ENCODE measurements at regions not wholly inside any gene's neighbourhood (a gene's known extent, or its start where the extent isn't known, plus 50 kb on each side); places are given as distances from the start of the nearest gene placed in this dataset.

GRCh38 chr3:163927521-163927920 lies 1150.8 kb downstream of the SI start:
- no peak for DNase-seq

- no peak for DNase-seq
Observed at GRCh38 chr3:163924600-163924999, 1153.7 kb downstream of the SI start.

GRCh38 chr3:163919154-163919553 lies 1159.1 kb downstream of the SI start:
- no peak for DNase-seq

GRCh38 chr3:163916596-163917560 lies 1161.4 kb downstream of the SI start:
- no peak for DNase-seq

GRCh38 chr3:163915280-163915679 lies 1163.0 kb downstream of the SI start:
- DNase-seq = no peak

GRCh38 chr3:163914567-163914966 lies 1163.7 kb downstream of the SI start:
- no peak for DNase-seq

- DNase-seq = no peak
Observed at GRCh38 chr3:163891771-163892170, 1186.5 kb downstream of the SI start.

- DNase-seq = no peak
Observed at GRCh38 chr3:163890661-163891060, 1187.6 kb downstream of the SI start.

GRCh38 chr3:163879172-163879571 lies 1199.1 kb downstream of the SI start:
- DNase-seq = no peak

- DNase-seq = no peak
Observed at GRCh38 chr3:163878396-163878795, 1199.9 kb downstream of the SI start.

GRCh38 chr3:163877805-163878204 lies 1200.5 kb downstream of the SI start:
- DNase-seq = no peak

GRCh38 chr3:163863146-163863545 lies 1215.2 kb downstream of the SI start:
- no peak for DNase-seq

- no peak for DNase-seq
Observed at GRCh38 chr3:163852233-163852632, 1226.1 kb downstream of the SI start.

GRCh38 chr3:163838769-163839168 lies 1239.5 kb downstream of the SI start:
- DNase-seq = no peak

GRCh38 chr3:163832547-163832946 lies 1245.7 kb downstream of the SI start:
- DNase-seq = no peak

- DNase-seq = no peak
Observed at GRCh38 chr3:163821841-163822240, 1256.5 kb downstream of the SI start.

- DNase-seq = no peak
Observed at GRCh38 chr3:163817015-163817414, 1261.3 kb downstream of the SI start.

- no peak for DNase-seq
Observed at GRCh38 chr3:163813935-163814334, 1264.4 kb downstream of the SI start.

GRCh38 chr3:163812006-163812405 lies 1266.3 kb downstream of the SI start:
- no peak for DNase-seq

- no peak for DNase-seq
Observed at GRCh38 chr3:163809540-163809993, 1268.7 kb downstream of the SI start.

- DNase-seq = no peak
Observed at GRCh38 chr3:163786416-163786815, 1291.9 kb downstream of the SI start.

GRCh38 chr3:163785693-163786092 lies 1292.6 kb downstream of the SI start:
- no peak for DNase-seq

GRCh38 chr3:163779396-163780344 lies 1298.6 kb downstream of the SI start:
- no peak for DNase-seq

- DNase-seq = no peak
Observed at GRCh38 chr3:163776743-163777142, 1301.6 kb downstream of the SI start.

All from NCI-H187 treated with DMSO at 0.1 percent for 48 hours (cell line).